Ascending aorta (tissue), 2 donors: ENCODE measurements at regions not wholly inside any gene's neighbourhood (a gene's known extent, or its start where the extent isn't known, plus 50 kb on each side); places are given as distances from the start of the nearest gene placed in this dataset.

ENCODE experiments used
- DNase-seq, 2 donors: peaks; one replicate each; pipeline ENCODE4 v3.0.0-alpha.2; 2019; ENCODE audit warnings: low spot score in 2 of 2
- H3K27ac ChIP-seq, 2 donors: fragments of 200-600 bp; sonication (generic); one replicate each; pipeline ENCODE4 v1.5.1; 2016 to 2017; ENCODE audit warnings: mild to moderate bottlenecking in 1 of 2
- H3K27me3 ChIP-seq: fragments of 200-600 bp; sonication (generic); one replicate; pipeline ENCODE4 v1.5.1; 2017
- H3K36me3 ChIP-seq, 2 donors: fragments of 200-600 bp; sonication (generic); one replicate each; pipeline ENCODE4 v1.5.1; 2016
- H3K4me1 ChIP-seq, 2 donors: fragments of 200-600 bp; sonication (generic); one replicate each; pipeline ENCODE4 v1.5.1; 2016 to 2017; ENCODE audit warnings: mild to moderate bottlenecking in 1 of 2
- H3K4me3 ChIP-seq, 2 donors: fragments of 200-600 bp; sonication (generic); one replicate each; pipeline ENCODE4 v1.5.1; 2016 to 2017; ENCODE audit warnings: mild to moderate bottlenecking in 1 of 2
- H3K9me3 ChIP-seq, 2 donors: fragments of 200-600 bp; sonication (generic); one replicate each; pipeline ENCODE4 v1.5.1; 2016
- CTCF ChIP-seq, 3 experiments: fragments of 200-600 bp in 2 of 3; fragments of 450-650 bp in 1 of 3; sonication (generic) in 2 of 3; IDR thresholded peaks; one replicate each; pipeline ENCODE4 v1.5.1; 2016 to 2019; ENCODE audit warnings: antibody characterized with exemption in 3 of 3, mild to moderate bottlenecking in 1 of 3, moderate library complexity in 1 of 3
- intact Hi-C: fragments of 100-400 bp; cut with DNase I; formaldehyde crosslinking; loops from one replicate; pipeline ENCODE4 v1.15.1; 2023

DNA sequence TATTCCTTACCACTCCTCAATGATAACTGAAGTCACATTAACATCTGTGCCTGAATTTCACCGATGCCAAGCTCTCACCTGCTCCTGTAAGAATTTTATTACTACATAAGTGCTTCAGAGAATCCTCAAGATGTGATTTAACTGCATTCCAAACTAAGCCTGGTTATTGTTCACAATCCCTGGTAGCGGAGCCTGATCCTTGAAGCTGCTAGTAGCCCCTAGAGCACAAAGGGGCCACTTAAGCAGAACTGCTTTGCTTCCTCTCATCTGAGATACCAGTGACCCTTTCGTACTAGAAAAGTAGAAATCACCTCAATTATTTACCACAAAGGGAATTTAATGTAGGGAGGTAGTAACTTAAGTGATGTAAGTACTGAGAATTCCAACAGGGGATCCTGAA lies 529.6 kb downstream of the CPS1 start:
- Histone ChIP-seq H3K36me3 (no peaks in the 10 kb centered on the region), H3K27me3 (no peaks in the 10 kb centered on the region), H3K4me3 (no peak overlapping the region), H3K27ac (no peak overlapping the region), H3K4me1 (no peaks in the 10 kb centered on the region), H3K9me3 (no peaks in the 10 kb centered on the region)
- TF ChIP-seq CTCF (IDR thresholded peaks at IDR 0.05): no peak
- intact Hi-C loops: loop anchor here (5.0 kb wide), 1 partner anchor 71 kb away; no protein-coding TSS in a partner anchor
- no peak for DNase-seq

GRCh38 chr2:211089127-211089526 lies 532.7 kb downstream of the CPS1 start:
- H3K27ac ChIP-seq: no peak overlapping the region
- H3K36me3 ChIP-seq: no peaks in the 10 kb centered on the region
- no peaks in the 10 kb centered on the region for H3K9me3 ChIP-seq
- no peak for TF ChIP-seq CTCF (IDR thresholded peaks at IDR 0.05)
- no peaks in the 10 kb centered on the region for H3K27me3 ChIP-seq
- H3K4me1 ChIP-seq: no peaks in the 10 kb centered on the region
- no peak overlapping the region for H3K4me3 ChIP-seq
- no peak for DNase-seq
- intact Hi-C loops: loop anchor here (5.0 kb wide), 1 partner anchor 68 kb away; no protein-coding TSS in a partner anchor

DNA sequence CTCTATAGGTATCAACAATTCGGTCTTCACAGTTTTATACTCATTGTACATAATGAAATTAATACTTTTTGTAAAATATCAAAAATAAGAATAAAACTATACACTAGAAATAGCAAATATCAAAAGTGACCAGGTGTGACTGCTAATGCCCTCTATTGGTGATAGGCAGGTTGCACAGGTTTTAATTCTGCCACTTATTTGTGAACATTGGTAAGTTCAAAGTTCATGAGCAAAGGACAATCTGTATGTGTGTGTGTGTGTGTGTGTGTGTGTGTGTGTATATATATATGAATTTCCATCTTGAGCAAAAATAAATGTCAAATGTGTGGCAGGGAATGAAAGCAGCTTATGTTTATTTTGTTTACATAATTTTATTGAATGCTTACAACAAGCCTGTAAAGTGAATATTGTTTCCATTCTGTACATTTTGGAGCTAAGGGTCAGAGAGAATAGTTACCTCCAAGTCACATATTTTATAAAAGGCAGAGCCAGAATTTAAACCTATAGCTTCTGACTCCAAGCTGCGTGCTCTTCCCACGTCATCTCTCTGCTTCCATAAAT lies 537.4 kb downstream of the CPS1 start:
- Histone ChIP-seq H3K27me3 (no peaks in the 10 kb centered on the region), H3K4me3 (no peak overlapping the region), H3K36me3 (no peaks in the 10 kb centered on the region), H3K27ac (no peak overlapping the region), H3K9me3 (no peaks in the 10 kb centered on the region), H3K4me1 (no peaks in the 10 kb centered on the region)
- no peak for DNase-seq
- intact Hi-C loops: no loop called here
- TF ChIP-seq CTCF (IDR thresholded peaks at IDR 0.05): peak in 1 of 3 experiments; percentile 8

DNA sequence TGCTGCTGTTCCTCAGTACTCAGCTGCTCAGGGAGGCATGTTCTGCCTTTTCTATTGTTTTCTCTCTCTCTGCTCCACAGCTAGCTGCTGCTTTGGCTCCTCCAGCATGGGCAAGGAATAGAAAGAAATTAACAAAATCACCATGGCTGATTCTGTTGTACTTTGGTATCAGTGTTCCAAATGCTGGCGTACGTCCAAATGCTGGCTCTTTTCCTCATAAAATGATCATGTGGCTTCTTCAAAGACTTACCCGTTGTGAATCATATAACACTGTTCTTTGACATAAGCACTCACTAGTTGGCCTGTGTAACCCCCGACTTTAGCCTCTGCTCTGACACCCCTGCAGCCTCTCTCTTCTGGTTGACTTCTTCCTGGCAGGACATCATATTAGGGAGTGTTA lies 547.6 kb downstream of the CPS1 start:
- intact Hi-C loops: no loop called here
- no peak overlapping the region for H3K4me3 ChIP-seq
- no peaks in the 10 kb centered on the region for H3K4me1 ChIP-seq
- DNase-seq: no peak
- H3K27ac ChIP-seq: no peak overlapping the region
- no peaks in the 10 kb centered on the region for H3K9me3 ChIP-seq
- no peaks in the 10 kb centered on the region for H3K27me3 ChIP-seq
- no peak for TF ChIP-seq CTCF (IDR thresholded peaks at IDR 0.05)
- H3K36me3 ChIP-seq: no peaks in the 10 kb centered on the region

DNA sequence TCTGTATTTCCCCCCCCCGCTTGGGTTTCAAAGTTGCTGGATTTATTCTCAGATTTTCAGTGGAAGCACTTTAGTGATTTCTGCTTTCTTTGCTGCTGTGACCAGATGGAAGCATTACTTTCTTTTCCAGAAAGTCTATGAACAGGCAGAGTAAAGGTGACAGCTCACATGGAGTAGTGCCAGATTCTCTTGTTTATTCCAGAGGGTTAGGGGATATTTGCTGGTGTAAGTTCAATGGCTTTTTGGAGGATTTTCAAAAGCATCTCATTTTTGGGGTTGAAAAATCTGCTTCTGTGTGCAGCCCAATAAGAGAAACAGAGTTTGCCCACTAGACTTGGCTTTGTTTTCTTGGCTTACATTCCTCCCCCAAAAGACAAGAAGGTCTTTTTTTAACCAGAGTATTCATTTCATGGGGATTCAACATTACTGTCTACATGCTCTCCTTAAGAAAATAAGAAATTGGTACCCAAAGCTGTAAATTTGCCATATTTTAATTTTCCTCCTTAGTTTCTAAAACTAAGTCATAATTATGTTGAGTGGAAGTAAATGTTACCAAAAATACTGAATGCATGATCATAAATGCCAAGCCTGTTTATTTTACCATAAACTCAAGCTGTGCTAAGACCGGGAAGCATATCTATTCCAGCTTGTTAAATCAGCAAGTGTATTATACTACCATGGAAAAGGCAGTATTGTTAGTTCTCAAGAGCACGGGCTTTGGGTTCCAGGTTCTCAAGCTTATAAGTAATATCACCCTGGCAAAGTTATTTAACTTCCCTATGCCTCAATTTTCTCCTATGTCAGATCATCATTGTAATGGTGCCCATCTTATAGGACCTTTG lies 557.2 kb downstream of the CPS1 start:
- Histone ChIP-seq H3K27me3 (no peaks in the 10 kb centered on the region), H3K4me1 (no peaks in the 10 kb centered on the region), H3K4me3 (no peak overlapping the region), H3K9me3 (no peaks in the 10 kb centered on the region), H3K27ac (no peak overlapping the region), H3K36me3 (no peaks in the 10 kb centered on the region)
- TF ChIP-seq CTCF (IDR thresholded peaks at IDR 0.05): no peak
- DNase-seq: no peak
- intact Hi-C loops: no loop called here
